ENCODE measurements at regions not wholly inside any gene's neighbourhood (a gene's known extent, or its start where the extent isn't known, plus 50 kb on each side); places are given as distances from the start of the nearest gene placed in this dataset.

GRCh38 chr12:114168061-114168460 lies 201.9 kb upstream of the RBM19 start:
- TF ChIP-seq POLR2AphosphoS5 (IDR thresholded peaks at IDR 0.05) (no peak), CTCF (IDR thresholded peaks at IDR 0.05) (no peak), POLR2A (IDR thresholded peaks at IDR 0.05) (no peak)

All from gastroesophageal sphincter (tissue), 3 donors.